8988T (cell line): ENCODE measurements at regions not wholly inside any gene's neighbourhood (a gene's known extent, or its start where the extent isn't known, plus 50 kb on each side); places are given as distances from the start of the nearest gene placed in this dataset.

Experiments
- DNase-seq: peaks from one replicate; pipeline ENCODE4 v3.0.0; 2011

GRCh38 chr12:22993609-22994315 is 368.8 kb downstream of the ETNK1 start:
- no peak for DNase-seq

- DNase-seq = no peak
These were observed 369.3 kb downstream of the ETNK1 start for GRCh38 chr12:22994316-22994675.

- DNase-seq = no peak
These were observed 376.5 kb downstream of the ETNK1 start for GRCh38 chr12:23001487-23001886.

- DNase-seq = no peak
These were observed 377.4 kb downstream of the ETNK1 start for GRCh38 chr12:23002381-23002780.

GRCh38 chr12:23004473-23005020 is 379.6 kb downstream of the ETNK1 start:
- DNase-seq = no peak

GRCh38 chr12:23005387-23005786 is 380.4 kb downstream of the ETNK1 start:
- DNase-seq = no peak

- DNase-seq = no peak
These were observed 381.4 kb downstream of the ETNK1 start for GRCh38 chr12:23006413-23006812.

GRCh38 chr12:23008623-23009022 is 383.7 kb downstream of the ETNK1 start:
- no peak for DNase-seq

GRCh38 chr12:23014749-23015148 is 389.8 kb downstream of the ETNK1 start:
- no peak for DNase-seq

- DNase-seq = no peak
These were observed 400.5 kb downstream of the ETNK1 start for GRCh38 chr12:23025372-23026016.

- DNase-seq = no peak
These were observed 403.3 kb downstream of the ETNK1 start for GRCh38 chr12:23028158-23028802.

- no peak for DNase-seq
These were observed 404.2 kb downstream of the ETNK1 start for GRCh38 chr12:23029185-23029584.

- DNase-seq = no peak
These were observed 414.9 kb downstream of the ETNK1 start for GRCh38 chr12:23039834-23040233.

GRCh38 chr12:23041774-23042173 is 416.8 kb downstream of the ETNK1 start:
- no peak for DNase-seq

GRCh38 chr12:23043646-23044045 is 418.7 kb downstream of the ETNK1 start:
- no peak for DNase-seq

- no peak for DNase-seq
These were observed 424.2 kb downstream of the ETNK1 start for GRCh38 chr12:23049180-23049579.

- DNase-seq = no peak
These were observed 430.0 kb downstream of the ETNK1 start for GRCh38 chr12:23055004-23055403.

- no peak for DNase-seq
These were observed 432.6 kb downstream of the ETNK1 start for GRCh38 chr12:23057571-23057970.

- DNase-seq = no peak
These were observed 435.2 kb downstream of the ETNK1 start for GRCh38 chr12:23060161-23060560.

- DNase-seq = no peak
These were observed 438.2 kb downstream of the ETNK1 start for GRCh38 chr12:23063206-23063605.

GRCh38 chr12:23066095-23066494 is 441.1 kb downstream of the ETNK1 start:
- DNase-seq = no peak

- DNase-seq = no peak
These were observed 458.3 kb downstream of the ETNK1 start for GRCh38 chr12:23083267-23083666.

- DNase-seq = no peak
These were observed 459.4 kb downstream of the ETNK1 start for GRCh38 chr12:23084236-23084995.
